HG03280 (cell line): ENCODE measurements at regions not wholly inside any gene's neighbourhood (a gene's known extent, or its start where the extent isn't known, plus 50 kb on each side); places are given as distances from the start of the nearest gene placed in this dataset.

ENCODE experiments used
- ATAC-seq: cut with Tn5 transposase; IDR thresholded peaks from one replicate; pipeline ENCODE4 v1.9.1; 2021; ENCODE audit warnings: mild to moderate bottlenecking, moderate library complexity; ENCODE audit not compliant: unreplicated experiment

DNA sequence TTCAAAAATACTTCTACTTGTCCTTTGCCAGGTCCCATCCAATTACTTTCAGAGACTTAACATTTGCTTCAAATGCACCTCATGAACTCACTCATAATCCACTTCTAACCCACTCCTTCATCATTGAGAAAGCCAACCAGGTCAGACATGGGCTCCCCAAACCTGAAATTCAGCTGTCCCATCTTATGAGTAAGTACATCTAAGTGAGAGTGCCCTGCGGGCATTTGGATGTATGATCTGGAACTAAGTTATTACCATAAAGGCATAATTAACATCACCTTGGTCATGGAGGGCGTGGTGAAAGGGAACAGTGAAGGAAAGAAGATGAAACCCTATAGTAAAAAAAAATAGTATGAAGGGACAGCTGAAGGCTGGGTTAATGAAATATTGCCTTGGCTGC is 896.8 kb downstream of the C6orf118 start:
- no peak for ATAC-seq

DNA sequence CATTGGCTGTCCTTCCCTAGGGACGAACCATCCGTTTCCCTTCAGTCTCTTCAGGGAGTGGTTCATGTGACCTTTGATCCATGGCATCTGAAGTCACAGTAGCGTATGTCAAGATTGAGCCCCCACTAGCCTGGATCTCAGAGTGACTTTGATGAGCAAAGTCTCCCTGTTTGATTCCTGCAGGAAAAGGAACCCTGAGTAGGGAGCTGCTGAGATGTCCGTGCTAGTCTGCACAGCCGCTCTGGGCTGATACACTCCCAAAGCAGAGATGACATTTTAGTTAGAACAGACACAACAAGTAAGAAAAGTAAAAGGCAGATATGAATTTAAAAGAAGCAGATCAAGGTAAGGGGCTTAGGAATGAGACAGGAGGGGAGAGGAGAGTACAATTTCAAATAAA is 899.4 kb downstream of the C6orf118 start:
- ATAC-seq, result no peak

DNA sequence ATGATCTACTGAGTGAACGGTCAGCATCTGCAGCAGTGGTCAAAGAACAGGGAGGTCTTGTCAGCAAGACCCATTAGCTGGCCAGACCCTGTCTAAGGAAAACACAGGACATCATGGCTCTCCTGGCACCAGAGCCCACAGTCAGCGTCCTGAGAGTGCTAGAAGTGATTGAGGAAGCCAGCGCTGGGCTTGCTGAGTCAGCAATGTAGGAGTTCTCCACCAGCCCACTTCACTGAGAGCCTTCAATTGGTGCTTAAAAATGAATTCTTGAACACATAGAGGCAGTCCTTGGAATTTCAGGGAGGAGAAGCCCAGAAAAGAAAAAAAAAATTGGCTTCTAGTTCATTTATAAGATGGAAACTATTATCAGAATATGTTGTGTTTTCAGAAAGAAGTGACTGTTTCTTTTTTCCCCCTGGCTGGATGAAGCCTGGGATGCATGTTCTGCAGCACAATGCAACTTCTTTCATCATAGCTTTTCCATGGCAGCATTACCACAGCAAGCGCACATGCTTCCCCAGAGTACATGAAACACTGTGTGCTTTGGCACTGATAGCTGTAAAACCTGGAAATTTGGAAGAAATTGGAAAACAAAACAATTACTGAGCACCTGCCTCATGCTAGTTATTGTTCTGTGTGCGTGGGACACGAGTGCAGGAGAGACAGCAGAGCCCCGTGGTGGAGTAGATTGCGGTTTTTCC is 899.9 kb downstream of the C6orf118 start:
- ATAC-seq, result no peak

DNA sequence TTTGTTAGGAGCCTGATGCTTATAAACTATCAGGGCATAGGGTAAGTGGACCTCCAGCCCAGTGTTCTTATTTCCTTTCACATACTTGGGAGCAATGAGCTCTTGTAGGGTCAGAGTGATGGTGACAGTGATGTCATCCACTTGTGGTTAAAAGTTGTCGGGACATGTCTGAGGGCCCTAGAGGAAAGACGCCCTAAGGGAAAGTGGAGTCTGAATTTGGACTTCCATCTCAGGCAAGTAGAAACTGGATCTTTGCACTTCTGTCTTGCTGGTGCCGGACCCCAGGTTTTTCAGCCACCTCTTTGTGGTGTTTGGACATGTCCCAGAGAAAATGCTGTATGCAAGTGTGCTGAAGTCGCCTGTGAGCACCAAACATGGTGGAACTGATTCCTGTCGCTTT is 900.5 kb downstream of the C6orf118 start:
- no peak for ATAC-seq

- no peak for ATAC-seq
Observed at GRCh38 chr6:164404812-164405488, 904.5 kb downstream of the C6orf118 start.

DNA sequence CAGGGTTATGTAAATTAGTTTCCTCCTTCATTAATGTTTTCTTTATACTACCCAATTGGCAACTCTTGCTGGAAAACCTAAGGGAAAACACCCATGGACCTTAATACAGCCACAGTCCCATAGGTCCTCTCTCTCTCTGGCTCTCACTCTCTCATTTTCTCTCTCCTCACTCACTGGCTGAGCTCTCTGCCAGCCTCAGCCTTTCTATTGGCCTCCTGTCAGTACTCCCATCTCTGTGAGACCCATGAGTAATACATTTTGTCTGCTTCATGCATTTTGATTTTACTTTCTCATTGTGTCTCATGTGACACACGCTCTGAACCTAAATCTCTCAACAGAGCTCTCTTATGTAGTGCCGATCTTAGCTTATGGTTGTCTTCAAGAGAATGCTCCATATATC is 907.5 kb downstream of the C6orf118 start:
- ATAC-seq, result no peak

DNA sequence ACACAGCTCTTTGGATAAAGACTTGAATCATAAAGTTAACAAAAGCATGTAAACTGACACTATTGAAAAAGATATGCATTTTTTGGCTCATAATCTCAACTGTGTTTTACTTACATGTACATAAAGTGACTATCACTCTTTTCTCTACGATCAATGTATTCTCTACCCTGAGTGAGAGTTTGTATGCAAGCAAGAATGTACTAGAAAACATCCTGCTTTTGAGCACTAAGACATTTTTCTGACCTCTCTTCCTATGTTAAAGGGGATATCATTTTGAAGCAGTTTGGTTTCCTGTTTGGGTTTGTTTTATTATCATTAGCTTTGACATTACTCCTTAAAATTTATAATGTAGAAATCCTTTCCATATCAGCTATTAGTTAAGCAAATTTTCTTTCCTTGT is 910.8 kb downstream of the C6orf118 start:
- no peak for ATAC-seq

- no peak for ATAC-seq
Observed at GRCh38 chr6:164396071-164397047, 913.0 kb downstream of the C6orf118 start.

- no peak for ATAC-seq
Observed at GRCh38 chr6:164379795-164380194, 929.6 kb downstream of the C6orf118 start.

- ATAC-seq, result no peak
Observed at GRCh38 chr6:164378330-164378729, 931.1 kb downstream of the C6orf118 start.

DNA sequence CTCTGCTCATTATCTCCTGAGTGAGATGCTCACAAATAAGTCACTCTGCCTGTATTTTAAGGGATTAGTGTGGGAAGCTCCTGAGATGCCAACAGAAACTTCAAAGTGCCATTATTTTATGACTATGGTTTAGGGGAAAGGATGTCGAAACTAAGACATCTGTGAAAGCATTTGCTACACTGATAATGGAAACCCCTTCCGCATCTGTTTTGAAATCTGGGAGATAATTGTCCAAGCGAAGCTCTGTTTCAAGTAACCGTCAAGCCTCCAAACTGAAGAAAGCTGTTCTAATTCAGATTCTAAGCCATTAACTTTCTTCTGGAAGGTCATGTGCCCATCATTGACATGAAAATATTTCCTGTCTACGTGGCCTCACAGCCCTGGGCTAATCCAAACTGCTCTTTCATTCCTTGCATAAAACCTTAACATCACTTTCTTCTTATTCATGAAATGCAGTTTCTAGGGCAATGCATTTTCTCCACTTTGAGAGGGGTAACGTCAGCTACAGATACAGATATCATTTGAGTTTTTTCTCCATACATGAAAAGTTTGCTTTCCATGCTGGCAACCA is 932.0 kb downstream of the C6orf118 start:
- no peak for ATAC-seq

GRCh38 chr6:164370773-164371172 is 938.6 kb downstream of the C6orf118 start:
- no peak for ATAC-seq

GRCh38 chr6:164359441-164359840 is 944.9 kb downstream of the QKI start:
- no peak for ATAC-seq

DNA sequence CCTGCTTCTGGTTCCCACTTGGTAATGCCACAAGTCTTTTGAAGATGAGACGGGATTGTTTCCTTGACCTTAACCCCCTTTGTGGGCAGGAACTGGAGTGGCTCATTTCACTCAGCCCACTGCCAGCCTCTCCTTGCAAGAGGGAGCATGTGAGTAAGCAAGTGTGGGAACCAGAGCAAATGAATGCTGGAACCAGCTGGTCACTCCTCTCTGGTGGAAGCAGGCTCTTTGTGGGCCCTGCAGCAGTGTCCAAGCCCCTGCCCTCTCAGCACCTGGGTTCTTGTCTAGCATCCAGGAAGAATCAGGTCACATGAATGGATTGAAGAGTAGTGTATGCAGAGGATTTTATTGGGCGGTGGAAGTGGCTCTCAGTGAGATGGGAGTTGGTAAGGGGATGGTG is 944.5 kb downstream of the QKI start:
- no peak for ATAC-seq

DNA sequence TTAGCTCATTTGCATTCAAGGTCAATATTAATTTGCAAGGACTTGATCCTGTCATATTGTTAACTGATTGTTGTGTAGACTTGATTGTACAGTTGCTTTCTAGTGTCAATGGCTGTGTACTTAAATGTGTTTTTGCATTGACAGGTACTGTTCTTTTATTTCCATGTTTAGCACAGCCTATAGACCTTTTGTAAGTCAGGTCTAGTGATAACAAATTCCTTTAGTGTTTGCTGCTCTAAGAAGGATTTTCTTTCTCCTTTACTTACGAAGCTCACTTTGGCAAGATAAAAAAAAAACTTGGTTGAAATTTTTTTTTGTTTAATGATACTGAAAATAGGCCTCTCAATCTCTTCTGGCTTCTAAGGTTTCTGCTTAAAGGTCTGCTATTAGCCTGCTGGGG is 942.3 kb downstream of the QKI start:
- ATAC-seq, result no peak

DNA sequence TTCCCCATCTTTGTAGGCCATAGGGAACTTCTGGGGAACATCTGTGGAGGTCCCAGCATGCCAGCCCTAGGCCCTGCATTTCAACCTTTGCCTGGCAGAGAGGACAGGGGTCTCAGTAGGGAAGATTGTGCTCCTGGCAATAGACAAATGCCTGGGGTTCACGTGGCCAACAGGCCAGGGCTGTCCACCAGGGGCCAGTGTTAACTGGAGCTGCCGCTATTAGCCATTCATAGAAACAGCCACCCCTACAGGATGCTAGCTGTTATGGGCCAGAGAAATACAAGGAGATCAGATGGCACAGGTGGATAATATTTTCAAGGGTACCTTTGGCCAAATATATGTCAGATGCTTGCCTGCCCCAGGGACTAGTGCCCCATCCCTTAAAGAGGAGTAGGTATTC is 932.9 kb downstream of the QKI start:
- ATAC-seq, result no peak

- ATAC-seq, result no peak
Observed at GRCh38 chr6:164346631-164347030, 932.1 kb downstream of the QKI start.

DNA sequence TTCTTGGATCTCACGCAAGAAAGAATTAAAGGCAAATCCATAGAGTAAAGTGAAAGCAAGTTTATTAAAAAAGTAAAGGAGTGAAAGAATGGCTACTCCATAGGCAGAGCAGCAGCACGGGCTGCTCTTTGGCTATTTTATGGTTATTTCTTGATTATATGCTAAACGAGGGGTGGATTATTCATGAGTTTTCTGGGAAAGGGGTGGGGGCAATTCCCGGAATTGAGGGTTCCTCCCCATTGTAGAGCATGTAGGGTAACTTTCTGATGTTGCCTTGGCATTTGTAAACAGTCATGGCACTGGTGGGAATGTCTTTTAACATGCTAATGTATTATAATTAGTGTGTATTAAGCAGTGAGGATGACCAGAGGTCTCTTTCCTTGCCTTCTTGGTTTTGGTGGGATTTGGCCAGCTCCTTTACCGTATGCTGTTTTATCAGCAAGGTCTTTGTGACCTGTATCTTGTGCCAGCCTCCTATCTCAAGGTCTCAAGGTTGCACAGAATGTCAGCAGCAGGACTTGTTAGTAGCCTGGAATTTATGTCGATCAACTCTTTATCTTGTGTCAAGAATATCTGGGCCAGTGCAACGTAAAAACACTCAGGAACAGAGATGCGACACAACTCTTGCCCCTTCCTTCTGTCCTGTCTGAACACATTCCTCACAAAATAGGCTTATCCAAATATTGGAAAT is 931.4 kb downstream of the QKI start:
- ATAC-seq, result no peak

- no peak for ATAC-seq
Observed at GRCh38 chr6:164345327-164345726, 930.8 kb downstream of the QKI start.

DNA sequence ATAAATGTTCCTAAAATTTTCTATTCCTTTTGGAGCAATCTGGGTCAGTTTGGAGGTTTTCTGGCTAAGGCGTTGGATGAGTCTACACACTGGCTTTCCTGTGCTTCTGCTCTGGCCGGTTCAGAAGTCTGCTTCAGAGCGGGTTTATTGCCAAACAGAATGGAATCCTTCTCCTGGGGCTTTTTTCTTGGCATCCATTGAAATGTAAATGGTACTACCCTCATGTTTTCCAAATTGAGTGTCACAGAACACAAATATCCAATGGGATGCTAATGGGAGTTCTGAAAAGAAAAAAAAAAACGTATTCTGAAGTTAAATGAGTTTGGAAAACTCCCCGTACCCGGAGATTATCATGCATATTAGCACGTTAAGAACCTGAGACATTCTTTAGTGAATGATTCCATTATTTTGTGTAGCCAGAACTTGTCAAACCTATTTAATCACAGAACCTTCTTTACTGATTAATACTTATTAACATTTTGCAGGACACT is 930.3 kb downstream of the QKI start:
- ATAC-seq, result no peak
